A549 (cell line): ENCODE measurements at regions not wholly inside any gene's neighbourhood (a gene's known extent, or its start where the extent isn't known, plus 50 kb on each side); places are given as distances from the start of the nearest gene placed in this dataset.

Experiments used
- CEBPB ChIP-seq, 2 experiments: fragments of >200 bp in 1 of 2; sonication (Bioruptor Twin) in 1 of 2; formaldehyde crosslinking in 1 of 2; IDR thresholded peaks; 2 replicates each; pipeline ENCODE4 v1.6.1; 2012 to 2016
- EP300 ChIP-seq, 2 experiments: fragments of >200 bp; sonication (Bioruptor Twin); formaldehyde crosslinking; IDR thresholded peaks; 2 replicates in 1 of 2; 3 replicates in 1 of 2; pipeline ENCODE4 v1.6.1; 2016 to 2017
- ESRRA ChIP-seq: fragments of 150-350 bp; IDR thresholded peaks from 2 replicates; pipeline ENCODE4 v1.6.1; 2014; ENCODE audit warnings: mild to moderate bottlenecking, low read length, borderline replicate concordance
- JUN ChIP-seq, 2 experiments: fragments of >200 bp; sonication (Bioruptor Twin); formaldehyde crosslinking; IDR thresholded peaks; 2 replicates in 1 of 2; 3 replicates in 1 of 2; pipeline ENCODE4 v1.6.1; 2016 to 2017
- PHF8 ChIP-seq: fragments of 200-600 bp; sonication (generic); IDR thresholded peaks from 2 replicates; pipeline ENCODE4 v1.6.1; 2016; ENCODE audit warnings: low read depth, mild to moderate bottlenecking, antibody characterized with exemption, moderate library complexity, borderline replicate concordance
- POLR2A ChIP-seq: IDR thresholded peaks from 2 replicates; pipeline ENCODE4 v1.6.1; 2012; ENCODE audit warnings: mild to moderate bottlenecking, low read length
- SREBF2 ChIP-seq: fragments of 450-650 bp; IDR thresholded peaks from 2 replicates; pipeline ENCODE4 v1.6.1; 2014; ENCODE audit warnings: mild to moderate bottlenecking, moderate library complexity
- ZFP36 ChIP-seq: fragments of 450-650 bp; IDR thresholded peaks from 2 replicates; pipeline ENCODE4 v1.6.1; 2014; ENCODE audit warnings: borderline replicate concordance; ENCODE audit not compliant: partially characterized antibody
- TF ChIP-seq, protein P1 (sequence below): fragments of >200 bp; sonication (Bioruptor Twin); formaldehyde crosslinking; IDR thresholded peaks from 3 replicates; pipeline ENCODE4 v1.5.1; 2016

DNA sequence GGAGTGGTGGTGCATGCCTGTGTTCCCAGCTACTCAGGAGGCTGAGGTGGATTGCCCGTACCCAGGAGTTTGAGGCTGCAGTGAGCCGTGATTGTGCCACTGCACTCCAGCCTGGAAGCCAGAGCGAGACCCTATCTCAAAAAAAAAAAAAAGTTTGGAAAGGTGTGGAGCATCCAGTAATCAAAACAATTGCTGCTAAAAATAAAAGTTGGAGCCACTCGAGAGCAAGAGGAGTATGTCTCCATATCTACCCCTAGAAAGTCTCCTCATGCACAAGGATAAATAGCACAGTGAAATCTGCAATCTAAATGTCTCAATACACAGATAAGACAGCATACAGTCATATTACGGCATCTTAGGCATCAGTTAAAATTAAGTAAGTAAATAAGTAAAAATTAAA is 81.5 kb upstream of the NEBL start:
- TF ChIP-seq, protein P1, sequence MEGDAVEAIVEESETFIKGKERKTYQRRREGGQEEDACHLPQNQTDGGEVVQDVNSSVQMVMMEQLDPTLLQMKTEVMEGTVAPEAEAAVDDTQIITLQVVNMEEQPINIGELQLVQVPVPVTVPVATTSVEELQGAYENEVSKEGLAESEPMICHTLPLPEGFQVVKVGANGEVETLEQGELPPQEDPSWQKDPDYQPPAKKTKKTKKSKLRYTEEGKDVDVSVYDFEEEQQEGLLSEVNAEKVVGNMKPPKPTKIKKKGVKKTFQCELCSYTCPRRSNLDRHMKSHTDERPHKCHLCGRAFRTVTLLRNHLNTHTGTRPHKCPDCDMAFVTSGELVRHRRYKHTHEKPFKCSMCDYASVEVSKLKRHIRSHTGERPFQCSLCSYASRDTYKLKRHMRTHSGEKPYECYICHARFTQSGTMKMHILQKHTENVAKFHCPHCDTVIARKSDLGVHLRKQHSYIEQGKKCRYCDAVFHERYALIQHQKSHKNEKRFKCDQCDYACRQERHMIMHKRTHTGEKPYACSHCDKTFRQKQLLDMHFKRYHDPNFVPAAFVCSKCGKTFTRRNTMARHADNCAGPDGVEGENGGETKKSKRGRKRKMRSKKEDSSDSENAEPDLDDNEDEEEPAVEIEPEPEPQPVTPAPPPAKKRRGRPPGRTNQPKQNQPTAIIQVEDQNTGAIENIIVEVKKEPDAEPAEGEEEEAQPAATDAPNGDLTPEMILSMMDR: no peak
- TF ChIP-seq POLR2A (no peak), JUN (IDR thresholded peaks at IDR 0.05) (no peak), EP300 (IDR thresholded peaks at IDR 0.05) (no peak), SREBF2 (no peak), CEBPB (IDR thresholded peaks at IDR 0.05) (no peak), ESRRA (no peak), PHF8 (no peak), ZFP36 (no peak)
